ENCODE measurements at regions not wholly inside any gene's neighbourhood (a gene's known extent, or its start where the extent isn't known, plus 50 kb on each side); places are given as distances from the start of the nearest gene placed in this dataset.

- DNase-seq (ENCODE audit: low read depth, low spot score) = no peak
Measured at GRCh38 chr9:16236882-16237281, 633.6 kb downstream of the BNC2 start.

- no peak for DNase-seq (ENCODE audit: low read depth, low spot score)
Measured at GRCh38 chr9:16238623-16239138, 631.8 kb downstream of the BNC2 start.

GRCh38 chr9:16241231-16241630, 629.2 kb downstream of the BNC2 start:
- no peak for DNase-seq (ENCODE audit: low read depth, low spot score)

GRCh38 chr9:16243798-16244197, 626.7 kb downstream of the BNC2 start:
- no peak for DNase-seq (ENCODE audit: low read depth, low spot score)

GRCh38 chr9:16245756-16246440, 624.6 kb downstream of the BNC2 start:
- DNase-seq (ENCODE audit: low read depth, low spot score) = no peak

- DNase-seq (ENCODE audit: low read depth, low spot score) = no peak
Measured at GRCh38 chr9:16246785-16247184, 623.7 kb downstream of the BNC2 start.

- no peak for DNase-seq (ENCODE audit: low read depth, low spot score)
Measured at GRCh38 chr9:16247188-16247875, 623.1 kb downstream of the BNC2 start.

GRCh38 chr9:16248822-16249221, 621.6 kb downstream of the BNC2 start:
- DNase-seq (ENCODE audit: low read depth, low spot score) = no peak

- no peak for DNase-seq (ENCODE audit: low read depth, low spot score)
Measured at GRCh38 chr9:16252616-16253015, 617.9 kb downstream of the BNC2 start.

- DNase-seq (ENCODE audit: low read depth, low spot score) = no peak
Measured at GRCh38 chr9:16254674-16255073, 615.8 kb downstream of the BNC2 start.

- no peak for DNase-seq (ENCODE audit: low read depth, low spot score)
Measured at GRCh38 chr9:16255217-16255616, 615.3 kb downstream of the BNC2 start.

- no peak for DNase-seq (ENCODE audit: low read depth, low spot score)
Measured at GRCh38 chr9:16257604-16258003, 612.9 kb downstream of the BNC2 start.

- no peak for DNase-seq (ENCODE audit: low read depth, low spot score)
Measured at GRCh38 chr9:16258191-16258590, 612.3 kb downstream of the BNC2 start.

GRCh38 chr9:16258708-16259107, 611.8 kb downstream of the BNC2 start:
- DNase-seq (ENCODE audit: low read depth, low spot score) = no peak

GRCh38 chr9:16262477-16263261, 607.8 kb downstream of the BNC2 start:
- DNase-seq (ENCODE audit: low read depth, low spot score) = no peak

GRCh38 chr9:16265688-16266087, 604.8 kb downstream of the BNC2 start:
- DNase-seq (ENCODE audit: low read depth, low spot score) = no peak

- DNase-seq (ENCODE audit: low read depth, low spot score) = no peak
Measured at GRCh38 chr9:16266648-16267276, 603.7 kb downstream of the BNC2 start.

GRCh38 chr9:16267281-16268066, 603.0 kb downstream of the BNC2 start:
- no peak for DNase-seq (ENCODE audit: low read depth, low spot score)

- DNase-seq (ENCODE audit: low read depth, low spot score) = no peak
Measured at GRCh38 chr9:16268067-16268881, 602.2 kb downstream of the BNC2 start.

- DNase-seq (ENCODE audit: low read depth, low spot score) = no peak
Measured at GRCh38 chr9:16271967-16272366, 598.5 kb downstream of the BNC2 start.

All from activated naive CD8-positive, alpha-beta T cell treated with anti-CD3 and anti-CD28 coated beads, Interleukin-2, amount 50 U/mL, for 16 hours (primary cell).